ENCODE measurements at regions not wholly inside any gene's neighbourhood (a gene's known extent, or its start where the extent isn't known, plus 50 kb on each side); places are given as distances from the start of the nearest gene placed in this dataset.
A peak's percentile ranks its signal among the peaks of the same experiment; 100 is the strongest.

GRCh38 chrX:8105531-8105930 is 65.5 kb downstream of the VCX2 start:
- no peak for TF ChIP-seq GATA3 (IDR thresholded peaks at IDR 0.05; ENCODE audit: low read depth, low read length)
- no peak for TF ChIP-seq GATA2 (IDR thresholded peaks at IDR 0.05; ENCODE audit: low read depth, low read length)

GRCh38 chrX:8103655-8104054 is 67.4 kb downstream of the VCX2 start:
- TF ChIP-seq GATA3 (IDR thresholded peaks at IDR 0.05; ENCODE audit: low read depth, low read length), result no peak
- TF ChIP-seq GATA2 (IDR thresholded peaks at IDR 0.05; ENCODE audit: low read depth, low read length), result no peak

GRCh38 chrX:8091510-8091909 is 79.6 kb downstream of the VCX2 start:
- TF ChIP-seq GATA3 (IDR thresholded peaks at IDR 0.05; ENCODE audit: low read depth, low read length) (no peak), GATA2 (IDR thresholded peaks at IDR 0.05; ENCODE audit: low read depth, low read length) (no peak)

GRCh38 chrX:8090906-8091305 is 80.2 kb downstream of the VCX2 start:
- TF ChIP-seq GATA2 (IDR thresholded peaks at IDR 0.05; ENCODE audit: low read depth, low read length), result no peak
- TF ChIP-seq GATA3 (IDR thresholded peaks at IDR 0.05; ENCODE audit: low read depth, low read length), result no peak

- TF ChIP-seq GATA2 (IDR thresholded peaks at IDR 0.05; ENCODE audit: low read depth, low read length) (no peak), GATA3 (IDR thresholded peaks at IDR 0.05; ENCODE audit: low read depth, low read length) (no peak)
These were observed 80.6 kb downstream of the VCX2 start for GRCh38 chrX:8090482-8090881.

- TF ChIP-seq GATA2 (IDR thresholded peaks at IDR 0.05; ENCODE audit: low read depth, low read length) (no peak), GATA3 (IDR thresholded peaks at IDR 0.05; ENCODE audit: low read depth, low read length) (no peak)
These were observed 81.9 kb downstream of the VCX2 start for GRCh38 chrX:8089141-8089540.

- no peak for TF ChIP-seq GATA2 (IDR thresholded peaks at IDR 0.05; ENCODE audit: low read depth, low read length)
These were observed 87.1 kb downstream of the VCX2 start for GRCh38 chrX:8084006-8084405.

GRCh38 chrX:8083286-8083685 is 87.8 kb downstream of the VCX2 start:
- TF ChIP-seq GATA2 (IDR thresholded peaks at IDR 0.05; ENCODE audit: low read depth, low read length) (no peak), GATA3 (IDR thresholded peaks at IDR 0.05; ENCODE audit: low read depth, low read length) (no peak)

GRCh38 chrX:8075636-8076035 is 95.4 kb downstream of the VCX2 start:
- no peak for TF ChIP-seq GATA3 (IDR thresholded peaks at IDR 0.05; ENCODE audit: low read depth, low read length)
- no peak for TF ChIP-seq GATA2 (IDR thresholded peaks at IDR 0.05; ENCODE audit: low read depth, low read length)

- no peak for TF ChIP-seq GATA3 (IDR thresholded peaks at IDR 0.05; ENCODE audit: low read depth, low read length)
- no peak for TF ChIP-seq GATA2 (IDR thresholded peaks at IDR 0.05; ENCODE audit: low read depth, low read length)
These were observed 103.2 kb downstream of the VCX2 start for GRCh38 chrX:8067754-8068462.

GRCh38 chrX:8052909-8053308 is 118.2 kb downstream of the VCX2 start:
- TF ChIP-seq GATA3 (IDR thresholded peaks at IDR 0.05; ENCODE audit: low read depth, low read length) (0 out of 2 replicates have a peak, but pooled peaks have one; percentile 46), GATA2 (IDR thresholded peaks at IDR 0.05; ENCODE audit: low read depth, low read length) (peak; percentile 36; the same call in 1 of the 2 replicates)

GRCh38 chrX:8049827-8050226 is 121.2 kb downstream of the VCX2 start:
- TF ChIP-seq GATA3 (IDR thresholded peaks at IDR 0.05; ENCODE audit: low read depth, low read length) (no peak), GATA2 (IDR thresholded peaks at IDR 0.05; ENCODE audit: low read depth, low read length) (no peak)

- TF ChIP-seq GATA2 (IDR thresholded peaks at IDR 0.05; ENCODE audit: low read depth, low read length) (no peak), GATA3 (IDR thresholded peaks at IDR 0.05; ENCODE audit: low read depth, low read length) (no peak)
These were observed 121.3 kb upstream of the PNPLA4 start for GRCh38 chrX:8048466-8048865.

- TF ChIP-seq GATA2 (IDR thresholded peaks at IDR 0.05; ENCODE audit: low read depth, low read length) (no peak), GATA3 (IDR thresholded peaks at IDR 0.05; ENCODE audit: low read depth, low read length) (no peak)
These were observed 117.7 kb upstream of the PNPLA4 start for GRCh38 chrX:8044947-8045346.

GRCh38 chrX:8043546-8043945 is 116.3 kb upstream of the PNPLA4 start:
- TF ChIP-seq GATA3 (IDR thresholded peaks at IDR 0.05; ENCODE audit: low read depth, low read length), result no peak
- TF ChIP-seq GATA2 (IDR thresholded peaks at IDR 0.05; ENCODE audit: low read depth, low read length), result no peak

- TF ChIP-seq GATA3 (IDR thresholded peaks at IDR 0.05; ENCODE audit: low read depth, low read length) (no peak), GATA2 (IDR thresholded peaks at IDR 0.05; ENCODE audit: low read depth, low read length) (no peak)
These were observed 115.9 kb upstream of the PNPLA4 start for GRCh38 chrX:8043121-8043520.
